HCT116 (cell line): ENCODE measurements at regions not wholly inside any gene's neighbourhood (a gene's known extent, or its start where the extent isn't known, plus 50 kb on each side); places are given as distances from the start of the nearest gene placed in this dataset.

Experiments
- ATAC-seq: fragments of 200-7000 bp; cut with Tn5 transposase; 2 replicates; pipeline ENCODE4 v1.9.1; 2020; ENCODE audit warnings: mild to moderate bottlenecking, moderate library complexity
- BruUV-seq: library from RNA; stranded (reverse); fragments of 400-500 nt; replicated peaks from 2 replicates; lab custom pipeline; 2021; lab: Mats Ljungman, UMichigan
- CTCF ChIA-PET: fragments of 300-600 bp; sonication (Branson Sonifier 250); formaldehyde crosslinking; loops from one replicate; lab custom pipeline; 2021; ENCODE audit warnings: antibody characterized with exemption; lab: Charles Lee
- POLR2A ChIA-PET: fragments of 300-600, 350-600 bp; sonication (Branson Sonifier 250); formaldehyde crosslinking; loops from one replicate; lab custom pipeline; 2021; ENCODE audit warnings: antibody characterized with exemption; lab: Charles Lee
- RAD21 ChIA-PET, 2 experiments: fragments of 300-600 bp; sonication (Branson Sonifier 250); formaldehyde crosslinking; loops; one replicate each; lab custom pipeline; 2023; ENCODE audit warnings: low total read pairs in 2 of 2; ENCODE audit not compliant: uncharacterized antibody in 2 of 2, unreplicated experiment in 2 of 2, low non-redundant PET in 1 of 2; lab: Charles Lee
- DNase-seq: peaks from one replicate; pipeline ENCODE4 v3.0.0-alpha.2; 2010; ENCODE audit warnings: low read depth, low spot score
- H2AFZ ChIP-seq: fragments of 200-600 bp; shearing (Covaris generic), sonication (generic); 2 replicates; pipeline ENCODE4 v1.6.1; 2017; ENCODE audit warnings: low read depth, mixed run types, mixed read lengths, antibody characterized with exemption, low read length; ENCODE audit not compliant: poor library complexity, severe bottlenecking
- H3K27ac ChIP-seq: 2 replicates; pipeline ENCODE4 v1.5.1; 2012; ENCODE audit warnings: low read depth, low read length
- H3K27me3 ChIP-seq: fragments of 200-600 bp; sonication (generic); 2 replicates; pipeline ENCODE4 v1.6.1; 2016; ENCODE audit warnings: mixed run types, low read length, mixed read lengths; ENCODE audit not compliant: insufficient read depth
- H3K36me3 ChIP-seq, 2 experiments: fragments of 200-500 bp in 1 of 2; fragments of 200-600 bp in 1 of 2; sonication (Bioruptor generic) in 1 of 2; sonication (generic) in 1 of 2; 2 replicates each; pipeline versions ENCODE4 v1.5.1 to v1.6.1; 2014 to 2016; ENCODE audit warnings: low read length in 2 of 2, inconsistent platforms in 1 of 2, mixed read lengths in 1 of 2, mixed run types in 1 of 2; ENCODE audit not compliant: insufficient read depth in 2 of 2, control insufficient read depth in 1 of 2
- H3K4me1 ChIP-seq, 2 experiments: fragments of 200-600 bp in 1 of 2; sonication (generic) in 1 of 2; 2 replicates each; pipeline versions ENCODE4 v1.5.1 to v1.6.1; 2012 to 2017; ENCODE audit warnings: low read length in 2 of 2, inconsistent platforms in 1 of 2, mild to moderate bottlenecking in 1 of 2, mixed read lengths in 1 of 2, mixed run types in 1 of 2, moderate library complexity in 1 of 2; ENCODE audit not compliant: insufficient read depth in 2 of 2, control insufficient read depth in 1 of 2
- H3K4me2 ChIP-seq: fragments of 200-600 bp; sonication (generic); 2 replicates; pipeline ENCODE4 v1.6.1; 2017; ENCODE audit warnings: mixed run types, low read length, mixed read lengths
- H3K4me3 ChIP-seq, 2 experiments: fragments of 200-600 bp in 1 of 2; sonication (generic) in 1 of 2; replicated peaks in 1 of 2; 2 replicates each; pipeline ENCODE4 v1.5.1; 2011 to 2016; ENCODE audit warnings: low read length in 2 of 2, control low read depth in 1 of 2, low read depth in 1 of 2, mild to moderate bottlenecking in 1 of 2, mixed read lengths in 1 of 2, mixed run types in 1 of 2
- H3K79me2 ChIP-seq: fragments of 200-600 bp; sonication (generic); 2 replicates; pipeline ENCODE4 v1.6.1; 2017; ENCODE audit warnings: mild to moderate bottlenecking, mixed run types, low read length, moderate library complexity, mixed read lengths; ENCODE audit not compliant: insufficient read depth
- H3K9ac ChIP-seq: fragments of 200-600 bp; sonication (generic); 2 replicates; pipeline ENCODE4 v1.6.1; 2016; ENCODE audit warnings: low read length, mixed read lengths
- H3K9me2 ChIP-seq: fragments of 200-600 bp; sonication (generic), shearing (Covaris generic); 2 replicates; pipeline ENCODE4 v1.6.1; 2017; ENCODE audit warnings: mixed run types, mild to moderate bottlenecking, moderate library complexity; ENCODE audit not compliant: insufficient read depth
- H3K9me3 ChIP-seq, 2 experiments: fragments of 200-500 bp in 1 of 2; fragments of 200-600 bp in 1 of 2; sonication (Bioruptor generic) in 1 of 2; sonication (generic) in 1 of 2; 2 replicates each; pipeline ENCODE4 v1.6.1; 2014 to 2017; ENCODE audit warnings: low read length in 2 of 2, mixed read lengths in 2 of 2, inconsistent platforms in 1 of 2, low read depth in 1 of 2, mild to moderate bottlenecking in 1 of 2, mixed run types in 1 of 2, moderate library complexity in 1 of 2; ENCODE audit not compliant: control insufficient read depth in 1 of 2, insufficient read depth in 1 of 2
- H4K20me1 ChIP-seq: fragments of 200-600 bp; sonication (generic), shearing (Covaris generic); 2 replicates; pipeline ENCODE4 v1.6.1; 2017; ENCODE audit warnings: mixed run types, mild to moderate bottlenecking, moderate library complexity; ENCODE audit not compliant: insufficient read depth
- CBX3 ChIP-seq: IDR thresholded peaks from 2 replicates; pipeline ENCODE4 v1.6.1; 2012; ENCODE audit warnings: low read depth
- EZH2 ChIP-seq: fragments of 200-600 bp; sonication (generic); IDR thresholded peaks from 2 replicates; pipeline ENCODE4 v1.6.1; 2017; ENCODE audit warnings: antibody characterized with exemption, mixed run types
- RAD21 ChIP-seq: IDR thresholded peaks from 2 replicates; pipeline ENCODE4 v1.6.1; 2012; ENCODE audit warnings: low read depth, mild to moderate bottlenecking
- SP1 ChIP-seq: IDR thresholded peaks from 2 replicates; pipeline ENCODE4 v1.6.1; 2012; ENCODE audit warnings: low read depth
- SRF ChIP-seq: IDR thresholded peaks from 2 replicates; pipeline ENCODE4 v1.6.1; 2012; ENCODE audit warnings: low read depth
- YY1 ChIP-seq: IDR thresholded peaks from 2 replicates; pipeline ENCODE4 v1.6.1; 2011; ENCODE audit warnings: low read length, low read depth, moderate library complexity, mild to moderate bottlenecking; ENCODE audit not compliant: insufficient replicate concordance; ENCODE audit errors: extremely low read depth
- ZNF274 ChIP-seq: fragments of 200-500 bp; sonication (Bioruptor generic); IDR thresholded peaks from 2 replicates; pipeline ENCODE4 v1.6.1; 2014; ENCODE audit warnings: mild to moderate bottlenecking, low read depth, low read length, inconsistent platforms
- intact Hi-C: fragments of 100-400 bp; cut with micrococcal nuclease; formaldehyde crosslinking; loops from 2 replicates; pipeline ENCODE4 v1.10.0; 2022
- TF ChIP-seq, protein P1 (sequence below), 3 experiments: fragments of 200-600 bp in 1 of 3; sonication (generic) in 1 of 3; IDR thresholded peaks in 2 of 3; conservative IDR thresholded peaks in 1 of 3; 2 replicates each; pipeline ENCODE4 v1.5.1; 2012 to 2017; ENCODE audit warnings: low read depth in 2 of 3, low read length in 2 of 3, antibody characterized with exemption in 1 of 3, borderline replicate concordance in 1 of 3, control low read depth in 1 of 3, mild to moderate bottlenecking in 1 of 3, mixed read lengths in 1 of 3, mixed run types in 1 of 3, moderate library complexity in 1 of 3; ENCODE audit not compliant: insufficient read depth in 1 of 3

DNA sequence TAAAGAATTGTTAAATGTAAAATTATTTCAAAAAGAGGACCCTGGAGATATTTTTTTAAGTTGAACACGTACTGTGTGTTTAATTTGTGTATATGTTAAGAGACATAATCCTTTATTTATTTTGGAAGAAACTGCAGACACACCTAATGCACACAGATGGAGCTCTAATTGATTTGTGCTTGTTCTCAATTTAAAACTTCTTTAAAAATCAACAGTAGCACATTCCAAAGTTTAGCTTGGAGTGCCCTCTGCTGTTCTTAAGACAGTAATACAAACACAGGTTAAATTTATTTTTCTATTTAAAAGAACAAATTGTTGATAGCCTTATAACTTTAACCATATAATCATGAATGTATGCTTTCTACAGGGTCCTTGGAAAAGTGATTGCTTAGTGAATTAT, 277.6 kb upstream of the ADAMTS16 start:
- no TSS peak for BruUV-seq
- Histone ChIP-seq H3K36me3 (no peaks in the 10 kb centered on the region), H3K79me2 (no peaks in the 10 kb centered on the region), H2AFZ (no peak overlapping the region), H3K27me3 (no peaks in the 10 kb centered on the region), H3K4me3 (no peak overlapping the region), H3K4me1 (no peaks in the 10 kb centered on the region), H3K9me3 (no peaks in the 10 kb centered on the region)
- intact Hi-C loops = no loop called here
- RAD21 ChIA-PET = no interaction called here
- TF ChIP-seq RAD21 (peak; percentile 67), SP1 (no peak)
- TF ChIP-seq, protein P1, sequence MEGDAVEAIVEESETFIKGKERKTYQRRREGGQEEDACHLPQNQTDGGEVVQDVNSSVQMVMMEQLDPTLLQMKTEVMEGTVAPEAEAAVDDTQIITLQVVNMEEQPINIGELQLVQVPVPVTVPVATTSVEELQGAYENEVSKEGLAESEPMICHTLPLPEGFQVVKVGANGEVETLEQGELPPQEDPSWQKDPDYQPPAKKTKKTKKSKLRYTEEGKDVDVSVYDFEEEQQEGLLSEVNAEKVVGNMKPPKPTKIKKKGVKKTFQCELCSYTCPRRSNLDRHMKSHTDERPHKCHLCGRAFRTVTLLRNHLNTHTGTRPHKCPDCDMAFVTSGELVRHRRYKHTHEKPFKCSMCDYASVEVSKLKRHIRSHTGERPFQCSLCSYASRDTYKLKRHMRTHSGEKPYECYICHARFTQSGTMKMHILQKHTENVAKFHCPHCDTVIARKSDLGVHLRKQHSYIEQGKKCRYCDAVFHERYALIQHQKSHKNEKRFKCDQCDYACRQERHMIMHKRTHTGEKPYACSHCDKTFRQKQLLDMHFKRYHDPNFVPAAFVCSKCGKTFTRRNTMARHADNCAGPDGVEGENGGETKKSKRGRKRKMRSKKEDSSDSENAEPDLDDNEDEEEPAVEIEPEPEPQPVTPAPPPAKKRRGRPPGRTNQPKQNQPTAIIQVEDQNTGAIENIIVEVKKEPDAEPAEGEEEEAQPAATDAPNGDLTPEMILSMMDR (IDR thresholded peaks at IDR 0.05 in 2 of 3, conservative IDR thresholded peaks at IDR 0.05 in 1 of 3; ENCODE audit: borderline replicate concordance in 1 of 3, insufficient read depth in 1 of 3, low read depth in 2 of 3, low read length in 2 of 3) = peak; percentile 45 to 70 (median 59); a peak in 5 of 6 replicates
- TF ChIP-seq, all 23 proteins: peak for 2
- ChIA-PET POLR2A (no interaction called here), CTCF (interaction anchor here (0.8 kb wide), 1 partner anchor 9 kb away, joined by 4 read pairs; no protein-coding TSS in a partner anchor)
- H4K20me1 ChIP-seq = no peaks in the 10 kb centered on the region
- H3K9ac ChIP-seq = no peak overlapping the region
- H3K9me2 ChIP-seq = no peaks in the 10 kb centered on the region
- no peak overlapping the region for H3K4me2 ChIP-seq
- H3K27ac ChIP-seq = no peak overlapping the region
- peak; percentile 52; the same call in 1 of the 2 replicates for ATAC-seq
- DNase-seq = peak; percentile 29

DNA sequence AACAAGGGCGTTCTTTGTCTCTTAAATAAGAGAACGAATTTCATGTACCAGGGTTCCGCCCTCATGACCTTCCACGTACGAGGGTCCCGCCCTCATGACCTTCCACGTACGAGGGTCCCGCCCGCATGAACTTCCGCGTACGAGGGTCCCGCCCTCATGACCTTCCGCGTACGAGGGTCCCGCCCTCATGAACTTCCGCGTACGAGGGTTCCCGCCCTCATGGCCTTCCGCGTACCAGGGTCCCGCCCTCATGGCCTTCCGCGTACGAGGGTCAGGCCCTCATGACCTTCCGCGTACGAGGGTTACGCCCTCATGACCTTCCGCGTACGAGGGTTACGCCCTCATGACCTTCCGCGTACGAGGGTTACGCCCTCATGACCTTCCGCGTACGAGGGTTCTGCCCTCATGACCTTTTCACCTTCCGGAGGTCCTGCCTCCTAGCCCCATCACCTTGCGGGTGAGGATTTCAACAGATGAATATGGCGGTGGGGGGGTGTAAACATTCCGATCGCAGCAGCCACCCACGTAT, 273.9 kb upstream of the ADAMTS16 start:
- ATAC-seq = no peak
- POLR2A ChIA-PET = no interaction called here
- Histone ChIP-seq H4K20me1 (no peaks in the 10 kb centered on the region), H3K27ac (no peak overlapping the region), H3K4me1 (no peaks in the 10 kb centered on the region), H3K27me3 (no peaks in the 10 kb centered on the region), H3K9me2 (no peaks in the 10 kb centered on the region), H3K79me2 (no peaks in the 10 kb centered on the region), H3K4me3 (no peak overlapping the region)
- no peak for DNase-seq
- BruUV-seq = no TSS peak
- CTCF ChIA-PET = no interaction called here
- no peak for TF ChIP-seq SRF
- TF ChIP-seq CBX3 = no peak
- no peak for TF ChIP-seq EZH2
- no peak for TF ChIP-seq YY1
- TF ChIP-seq ZNF274 = no peak
- TF ChIP-seq, all 23 proteins: peak for 0
- no peak overlapping the region for H3K9ac ChIP-seq
- no peaks in the 10 kb centered on the region for H3K9me3 ChIP-seq
- no peaks in the 10 kb centered on the region for H3K36me3 ChIP-seq
- intact Hi-C loops = no loop called here
- H3K4me2 ChIP-seq = no peak overlapping the region
- no peak overlapping the region for H2AFZ ChIP-seq
- RAD21 ChIA-PET = no interaction called here
